ENCODE measurements at regions not wholly inside any gene's neighbourhood (a gene's known extent, or its start where the extent isn't known, plus 50 kb on each side); places are given as distances from the start of the nearest gene placed in this dataset.

DNA sequence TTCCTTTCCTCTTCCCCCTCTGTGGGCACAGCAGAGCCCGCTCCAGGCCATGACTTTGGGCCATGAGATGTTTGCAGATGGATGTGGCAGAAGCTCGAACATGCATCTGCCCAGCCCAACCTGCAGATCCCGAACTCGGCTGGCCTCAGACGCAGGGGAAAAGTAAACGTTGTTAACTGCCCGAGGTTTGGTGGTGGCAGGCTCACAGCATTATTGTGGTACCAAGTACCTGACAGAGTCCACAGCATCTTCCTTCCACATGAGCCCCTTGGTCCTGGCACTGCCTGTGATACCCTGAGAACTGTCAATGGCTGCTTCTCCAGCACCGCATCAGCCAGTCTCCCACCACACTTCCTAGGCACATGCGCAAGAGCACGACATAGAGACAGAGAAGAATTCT lies 424.3 kb downstream of the OCA2 start:
- Mint-ChIP-seq H3K36me3 (ENCODE audit: low read depth) (no peaks in the 10 kb centered on the region), H3K27me3 (ENCODE audit: low read depth) (no peaks in the 10 kb centered on the region), H3K9me3 (ENCODE audit: low read depth) (no peaks in the 10 kb centered on the region), H3K4me3 (ENCODE audit: unreplicated experiment) (no peak overlapping the region), H3K4me1 (ENCODE audit: low read depth) (peaks cover 13% of the 10 kb centered on the region), H3K27ac (ENCODE audit: unreplicated experiment) (no peak overlapping the region)
- TF ChIP-seq, protein P1, sequence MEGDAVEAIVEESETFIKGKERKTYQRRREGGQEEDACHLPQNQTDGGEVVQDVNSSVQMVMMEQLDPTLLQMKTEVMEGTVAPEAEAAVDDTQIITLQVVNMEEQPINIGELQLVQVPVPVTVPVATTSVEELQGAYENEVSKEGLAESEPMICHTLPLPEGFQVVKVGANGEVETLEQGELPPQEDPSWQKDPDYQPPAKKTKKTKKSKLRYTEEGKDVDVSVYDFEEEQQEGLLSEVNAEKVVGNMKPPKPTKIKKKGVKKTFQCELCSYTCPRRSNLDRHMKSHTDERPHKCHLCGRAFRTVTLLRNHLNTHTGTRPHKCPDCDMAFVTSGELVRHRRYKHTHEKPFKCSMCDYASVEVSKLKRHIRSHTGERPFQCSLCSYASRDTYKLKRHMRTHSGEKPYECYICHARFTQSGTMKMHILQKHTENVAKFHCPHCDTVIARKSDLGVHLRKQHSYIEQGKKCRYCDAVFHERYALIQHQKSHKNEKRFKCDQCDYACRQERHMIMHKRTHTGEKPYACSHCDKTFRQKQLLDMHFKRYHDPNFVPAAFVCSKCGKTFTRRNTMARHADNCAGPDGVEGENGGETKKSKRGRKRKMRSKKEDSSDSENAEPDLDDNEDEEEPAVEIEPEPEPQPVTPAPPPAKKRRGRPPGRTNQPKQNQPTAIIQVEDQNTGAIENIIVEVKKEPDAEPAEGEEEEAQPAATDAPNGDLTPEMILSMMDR (IDR thresholded peaks at IDR 0.05) = no peak
- DNase-seq (ENCODE audit: low spot score) = no peak

DNA sequence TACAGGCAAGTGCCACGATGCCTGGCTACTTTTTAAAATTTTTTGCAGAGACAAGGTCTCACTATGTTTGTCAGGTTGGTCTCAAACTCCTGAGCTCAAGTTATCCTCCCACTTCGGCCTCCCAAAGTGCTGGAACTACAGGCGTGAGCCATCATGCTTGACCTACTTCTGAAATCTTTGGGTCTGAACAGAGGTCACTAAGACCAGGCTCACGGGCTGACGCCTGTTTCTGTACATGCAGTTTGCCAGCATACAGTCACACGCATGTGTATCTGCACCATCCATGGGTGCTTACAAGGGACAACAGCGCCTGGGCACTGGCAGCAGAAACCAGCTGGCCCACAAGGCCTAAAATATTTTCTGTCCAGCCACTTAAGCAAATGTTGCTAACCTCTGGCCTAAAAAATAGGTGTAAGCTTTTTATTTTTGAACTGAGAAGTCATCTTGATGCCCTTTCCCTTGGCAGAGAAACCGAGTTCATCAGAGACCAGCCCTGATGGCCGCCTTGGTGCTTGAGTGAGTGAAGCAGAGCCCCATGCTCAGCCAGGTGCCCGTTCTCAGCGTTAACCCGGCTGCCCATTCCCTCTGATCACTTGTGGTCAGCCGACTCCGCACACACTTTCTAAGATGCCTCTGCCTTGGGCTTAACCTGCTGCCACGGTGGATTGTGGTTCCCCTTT lies 425.2 kb downstream of the OCA2 start:
- no peak overlapping the region for H3K27ac Mint-ChIP-seq (ENCODE audit: unreplicated experiment)
- TF ChIP-seq, protein P1 (IDR thresholded peaks at IDR 0.05) = no peak
- no peaks in the 10 kb centered on the region for H3K9me3 Mint-ChIP-seq (ENCODE audit: low read depth)
- no peaks in the 10 kb centered on the region for H3K27me3 Mint-ChIP-seq (ENCODE audit: low read depth)
- no peak overlapping the region for H3K4me3 Mint-ChIP-seq (ENCODE audit: unreplicated experiment)
- H3K36me3 Mint-ChIP-seq (ENCODE audit: low read depth) = no peaks in the 10 kb centered on the region
- no peak for DNase-seq (ENCODE audit: low spot score)
- peaks cover 8% of the 10 kb centered on the region for H3K4me1 Mint-ChIP-seq (ENCODE audit: low read depth)

DNA sequence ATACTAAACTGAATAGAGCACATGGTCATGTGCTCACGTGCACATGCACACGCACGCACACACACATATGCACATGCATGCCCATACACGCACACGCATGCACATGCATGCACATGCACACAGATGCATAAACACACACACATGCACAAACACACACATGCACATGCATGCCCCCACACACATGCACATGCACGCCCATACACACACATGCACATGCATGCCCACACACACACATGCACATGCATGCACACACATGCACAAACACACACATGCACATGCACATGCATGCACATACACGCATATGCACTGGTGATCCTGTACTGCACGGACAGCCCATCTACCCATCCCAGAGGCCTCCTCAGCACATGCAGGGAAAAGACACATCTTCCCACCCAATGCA lies 426.6 kb downstream of the OCA2 start:
- no peaks in the 10 kb centered on the region for H3K9me3 Mint-ChIP-seq (ENCODE audit: low read depth)
- peaks cover 6% of the 10 kb centered on the region for H3K4me1 Mint-ChIP-seq (ENCODE audit: low read depth)
- H3K27me3 Mint-ChIP-seq (ENCODE audit: low read depth) = no peaks in the 10 kb centered on the region
- H3K27ac Mint-ChIP-seq (ENCODE audit: unreplicated experiment) = no peak overlapping the region
- no peak for DNase-seq (ENCODE audit: low spot score)
- TF ChIP-seq, protein P1 (IDR thresholded peaks at IDR 0.05) = no peak
- H3K4me3 Mint-ChIP-seq (ENCODE audit: unreplicated experiment) = no peak overlapping the region
- H3K36me3 Mint-ChIP-seq (ENCODE audit: low read depth) = no peaks in the 10 kb centered on the region

DNA sequence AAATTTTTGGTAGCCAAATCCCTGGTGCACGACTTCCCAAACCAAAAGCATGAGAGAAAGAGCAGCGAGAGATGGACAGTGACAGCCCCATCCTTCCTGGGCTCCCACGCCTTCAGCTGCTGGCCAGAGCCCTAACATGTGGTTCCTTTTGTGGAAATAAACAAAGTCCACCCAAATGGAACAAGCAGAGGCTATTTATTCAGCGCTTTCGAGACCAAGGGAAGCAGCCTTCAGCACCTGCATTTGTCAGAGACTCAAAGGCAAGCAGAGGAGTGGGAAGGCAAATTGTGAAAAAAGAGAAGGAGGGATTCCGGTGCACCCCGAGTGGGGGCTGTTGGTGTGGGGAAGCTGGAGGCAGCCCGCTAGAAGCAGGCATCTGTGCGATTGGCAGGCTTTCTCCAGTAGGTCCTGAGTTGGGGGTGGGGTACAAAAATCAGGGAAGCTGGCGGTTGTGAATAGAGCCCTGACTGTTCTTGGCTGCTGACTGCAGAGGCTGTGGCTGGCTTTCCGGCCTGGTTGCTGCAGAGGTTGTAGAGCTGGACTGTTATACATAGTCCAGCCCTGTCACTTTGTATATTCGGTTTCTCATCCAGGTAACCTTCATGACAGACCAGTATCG lies 427.2 kb downstream of the OCA2 start:
- H3K27me3 Mint-ChIP-seq (ENCODE audit: low read depth) = no peaks in the 10 kb centered on the region
- no peak for DNase-seq (ENCODE audit: low spot score)
- TF ChIP-seq, protein P1 (IDR thresholded peaks at IDR 0.05) = no peak
- H3K27ac Mint-ChIP-seq (ENCODE audit: unreplicated experiment) = no peak overlapping the region
- no peak overlapping the region for H3K4me3 Mint-ChIP-seq (ENCODE audit: unreplicated experiment)
- no peaks in the 10 kb centered on the region for H3K36me3 Mint-ChIP-seq (ENCODE audit: low read depth)
- H3K4me1 Mint-ChIP-seq (ENCODE audit: low read depth) = peaks cover 6% of the 10 kb centered on the region
- H3K9me3 Mint-ChIP-seq (ENCODE audit: low read depth) = no peaks in the 10 kb centered on the region

DNA sequence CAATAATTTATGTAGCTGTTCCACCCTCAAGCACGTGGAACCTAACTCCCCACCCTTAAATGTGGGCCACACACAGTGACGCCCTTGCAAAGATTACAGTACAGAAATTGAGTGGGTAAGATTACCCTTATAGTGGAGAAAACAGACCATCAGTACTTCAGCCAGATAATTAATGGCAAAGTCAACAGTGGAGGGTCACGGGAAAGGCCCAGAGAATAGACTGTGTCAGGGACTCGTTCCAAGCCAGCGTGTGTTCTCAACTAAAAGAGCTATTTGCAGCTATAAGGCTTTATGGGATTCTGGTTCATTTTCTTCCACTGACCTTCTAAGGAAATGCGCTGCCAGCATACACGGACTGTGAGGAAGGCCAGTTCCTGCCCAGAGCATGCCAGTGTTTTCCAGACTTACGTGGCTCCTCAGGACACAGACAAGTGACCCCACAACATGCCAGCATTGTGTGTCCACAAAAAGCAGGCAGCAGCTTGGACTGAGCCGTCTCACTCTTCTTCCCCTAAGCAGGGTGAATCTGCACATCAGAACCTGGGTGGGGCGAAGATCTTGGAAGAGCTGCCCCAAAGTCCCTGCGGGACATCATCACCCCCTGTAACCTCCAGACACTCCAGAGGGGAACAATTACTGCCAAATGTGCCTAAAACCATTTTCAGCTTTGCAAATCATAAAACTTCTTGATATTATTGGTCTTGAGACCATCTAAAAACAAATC lies 428.5 kb downstream of the OCA2 start:
- Mint-ChIP-seq H3K27me3 (ENCODE audit: low read depth) (no peaks in the 10 kb centered on the region), H3K36me3 (ENCODE audit: low read depth) (no peaks in the 10 kb centered on the region), H3K27ac (ENCODE audit: unreplicated experiment) (no peak overlapping the region), H3K9me3 (ENCODE audit: low read depth) (no peaks in the 10 kb centered on the region), H3K4me3 (ENCODE audit: unreplicated experiment) (no peak overlapping the region), H3K4me1 (ENCODE audit: low read depth) (peaks cover 6% of the 10 kb centered on the region)
- no peak for DNase-seq (ENCODE audit: low spot score)
- TF ChIP-seq, protein P1 (IDR thresholded peaks at IDR 0.05) = no peak

Measured in chondrocyte (in vitro differentiated cells).